NCI-H1694 (cell line): ENCODE measurements at regions not wholly inside any gene's neighbourhood (a gene's known extent, or its start where the extent isn't known, plus 50 kb on each side); places are given as distances from the start of the nearest gene placed in this dataset.
A peak's percentile ranks its signal among the peaks of the same experiment; 100 is the strongest.
"Not testable (repeated sequence)": the region's sequence is repeated elsewhere in the genome, so short reads cannot be mapped to it uniquely, and the experiment has no call there.

Experiments
- DNase-seq: peaks from one replicate; lab custom pipeline; 2025; lab: John Stamatoyannopoulos, UW

DNA sequence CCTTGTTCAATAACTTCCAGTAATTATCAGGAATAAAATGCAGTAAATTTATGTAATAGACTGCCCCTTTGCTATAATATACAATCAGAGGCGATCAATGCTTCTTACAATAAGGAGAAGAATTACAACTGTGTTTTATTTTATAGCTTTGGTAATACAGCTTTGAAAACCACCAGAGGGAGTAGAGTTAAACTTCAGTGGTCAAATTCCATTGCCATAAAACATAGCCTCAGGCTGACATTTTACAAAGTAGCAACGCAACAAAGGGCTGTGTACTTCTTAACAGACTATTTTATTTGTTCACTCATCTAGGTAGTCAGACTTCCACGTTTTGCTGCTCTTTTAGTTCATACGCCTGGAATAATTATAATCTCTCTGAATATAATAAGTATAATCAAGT, 58.5 kb downstream of the TEX13C start:
- no peak for DNase-seq

DNA sequence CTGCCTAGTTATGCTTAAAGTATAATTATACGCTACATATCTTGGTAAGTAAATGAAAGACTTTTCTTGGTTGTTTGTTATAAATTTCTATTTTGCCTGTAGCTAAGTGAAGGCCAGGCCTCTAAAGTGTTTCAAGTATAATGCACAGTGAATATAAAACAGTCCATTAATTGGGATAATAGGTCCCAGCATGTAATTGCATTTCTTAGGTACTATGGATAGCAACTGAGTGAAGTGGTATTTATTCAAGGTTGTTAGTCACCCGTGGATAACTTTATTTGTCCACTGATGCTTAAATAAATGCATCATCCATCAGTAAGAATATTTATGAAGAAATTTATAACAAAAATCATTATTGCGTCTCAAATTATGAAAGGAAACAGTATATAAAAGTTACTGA, 59.1 kb downstream of the TEX13C start:
- no peak for DNase-seq

DNA sequence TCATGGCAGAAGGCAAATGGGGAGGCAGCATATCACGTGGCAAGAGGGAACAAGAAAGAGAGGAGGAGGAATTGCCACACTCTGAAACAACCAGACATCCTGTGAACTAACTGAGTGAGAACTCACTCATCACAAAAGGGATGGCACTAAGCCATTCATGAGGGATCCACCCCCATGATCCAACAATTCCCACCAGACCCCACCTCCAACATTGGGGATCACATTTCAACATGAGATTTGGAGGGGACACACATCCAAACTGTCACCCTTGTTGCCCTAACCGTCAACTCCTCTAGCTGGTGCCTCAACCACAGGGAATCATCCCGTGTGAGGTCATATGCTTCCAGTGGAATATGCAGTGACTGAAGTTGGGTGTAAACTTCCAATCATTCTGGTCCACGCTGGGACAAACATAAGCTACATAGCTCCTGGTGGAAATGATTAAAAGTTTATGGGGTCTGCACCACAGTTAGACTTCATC, 62.5 kb downstream of the TEX13C start:
- DNase-seq = no peak

DNA sequence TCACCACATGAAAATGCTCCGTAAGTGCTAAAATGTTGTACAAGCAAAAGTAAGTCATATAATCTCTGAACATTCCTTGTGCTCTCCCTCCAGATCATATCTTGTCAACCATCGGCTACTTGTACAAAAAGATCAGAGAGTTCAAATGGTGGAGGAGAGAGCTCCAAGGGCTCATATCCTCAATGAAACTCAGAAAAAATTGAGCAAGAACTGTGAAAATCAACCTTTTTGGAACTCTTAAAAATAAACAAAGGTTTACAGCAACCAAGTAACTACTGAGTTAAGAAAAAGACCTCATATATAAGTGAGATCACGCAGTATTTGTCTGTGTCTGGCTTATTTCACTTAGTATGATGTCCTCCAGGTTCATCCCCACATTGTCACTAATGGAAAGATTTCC, 63.2 kb downstream of the TEX13C start:
- no peak for DNase-seq

DNA sequence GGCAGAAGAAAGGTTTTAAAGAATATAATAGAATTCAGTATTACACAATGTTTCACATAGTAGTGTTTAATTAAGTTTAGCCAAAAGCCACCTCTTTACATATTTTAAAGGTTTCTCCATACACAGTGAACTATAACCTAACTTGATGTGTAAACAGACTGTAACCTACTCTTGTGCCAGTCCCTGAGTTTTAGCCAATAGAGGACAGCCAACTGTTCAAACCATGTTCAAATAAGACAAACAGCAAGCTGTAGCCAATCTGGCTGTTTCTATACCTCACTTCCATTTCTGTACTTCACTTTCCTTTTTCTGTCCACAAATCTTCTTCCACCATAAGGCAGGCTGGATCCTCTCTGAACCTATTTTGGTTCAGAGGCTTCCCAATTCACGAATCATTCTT, 65.2 kb downstream of the TEX13C start:
- no peak for DNase-seq

DNA sequence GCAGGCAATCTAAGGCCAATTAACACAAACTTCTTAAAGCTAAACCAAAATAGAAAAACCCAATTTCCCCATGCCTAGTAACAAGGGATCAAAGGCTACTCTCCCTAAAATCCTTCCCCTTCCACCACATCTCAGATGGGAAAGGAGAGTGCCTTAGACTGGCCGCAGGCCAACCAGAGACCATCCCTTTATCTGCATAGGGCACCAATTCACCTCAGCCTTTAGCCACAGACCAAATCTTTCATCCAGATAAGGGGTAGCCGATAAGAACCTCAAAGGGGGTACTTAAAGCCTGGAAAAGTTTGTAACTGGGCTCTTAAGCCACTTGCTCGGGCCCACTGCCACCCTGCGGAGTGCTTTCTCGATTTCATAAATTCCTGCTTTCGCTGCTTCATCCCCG, 68.3 kb downstream of the TEX13C start:
- DNase-seq = no peak

DNA sequence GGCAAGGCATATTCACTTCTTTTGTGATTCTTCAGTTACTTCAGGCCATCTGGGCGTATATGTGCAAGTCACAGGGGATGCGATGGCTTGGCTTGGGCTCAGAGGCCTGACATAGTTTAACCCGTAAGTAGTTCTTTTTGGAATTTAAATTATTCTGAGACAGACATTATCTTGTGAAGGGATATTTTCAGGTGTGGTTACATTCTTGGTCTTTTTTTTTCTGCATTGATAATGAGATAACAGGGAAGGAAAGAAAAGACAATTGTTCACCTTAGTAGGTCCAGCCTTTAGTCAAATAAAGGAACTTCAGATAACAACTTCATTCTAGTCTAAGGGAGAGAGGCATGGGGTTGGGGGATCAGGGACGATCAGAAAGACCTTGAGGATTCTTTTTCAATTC, 74.8 kb downstream of the TEX13C start:
- no peak for DNase-seq

DNA sequence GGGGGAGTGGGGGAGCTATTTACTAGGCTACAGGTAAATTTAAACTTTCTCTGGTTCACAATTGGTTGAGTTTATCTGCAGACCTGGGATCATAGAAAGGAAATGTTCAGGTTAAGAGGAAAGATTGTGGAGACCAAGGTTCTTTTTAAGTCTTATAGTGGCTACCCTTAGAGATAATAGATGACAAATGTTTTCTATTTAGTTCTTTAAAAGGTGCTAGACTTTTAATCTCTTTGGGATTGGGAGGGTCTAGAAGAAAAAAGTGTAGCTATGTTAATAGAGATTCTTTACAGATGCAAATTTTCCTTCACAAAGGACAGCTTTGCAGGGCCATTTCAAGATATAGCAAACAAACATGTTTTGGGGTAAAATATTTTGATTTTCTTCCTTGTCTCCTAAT, 76.0 kb downstream of the TEX13C start:
- DNase-seq = no peak

DNA sequence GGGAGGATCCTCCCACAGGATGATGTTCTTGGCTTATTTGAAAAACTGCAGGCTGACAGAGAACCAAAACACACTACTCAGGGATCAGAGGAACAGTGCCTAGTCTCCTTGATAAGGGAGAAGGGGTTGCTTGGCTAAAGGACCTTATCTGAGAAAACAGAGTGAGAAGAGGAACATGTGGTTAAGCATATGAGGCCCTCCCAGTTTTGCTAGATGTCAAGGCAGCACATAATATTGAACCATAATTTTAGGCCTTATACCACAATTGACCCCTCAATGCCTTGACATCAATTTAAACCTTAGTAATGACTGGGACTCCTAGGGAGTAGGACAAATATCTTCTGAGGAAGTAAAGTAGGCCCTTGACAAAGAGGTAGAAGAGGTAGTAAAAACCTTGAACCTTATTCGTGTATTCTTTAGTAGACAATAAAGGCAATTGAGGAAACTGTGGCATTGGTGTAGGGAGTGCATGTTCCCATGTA, 79.3 kb downstream of the TEX13C start:
- no peak for DNase-seq

DNA sequence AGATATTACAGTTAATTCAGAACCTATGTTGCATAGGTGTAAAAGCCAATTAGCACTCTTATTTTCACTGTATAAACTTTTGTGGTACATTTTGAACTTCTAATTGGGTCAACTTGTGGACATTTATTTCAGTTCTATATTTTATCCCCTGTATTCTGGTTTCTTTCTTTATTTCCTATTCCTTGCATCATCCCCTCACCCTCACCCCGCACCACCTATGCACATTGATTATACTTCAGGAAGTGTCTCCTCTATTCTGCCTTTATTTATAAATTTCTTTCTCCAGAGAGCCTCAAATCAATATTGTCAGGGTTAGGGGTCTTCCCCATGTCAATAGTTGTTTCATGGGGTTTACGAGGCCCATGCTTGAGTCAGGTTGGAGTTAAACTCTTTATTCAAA, 83.1 kb downstream of the TEX13C start:
- no peak for DNase-seq

DNA sequence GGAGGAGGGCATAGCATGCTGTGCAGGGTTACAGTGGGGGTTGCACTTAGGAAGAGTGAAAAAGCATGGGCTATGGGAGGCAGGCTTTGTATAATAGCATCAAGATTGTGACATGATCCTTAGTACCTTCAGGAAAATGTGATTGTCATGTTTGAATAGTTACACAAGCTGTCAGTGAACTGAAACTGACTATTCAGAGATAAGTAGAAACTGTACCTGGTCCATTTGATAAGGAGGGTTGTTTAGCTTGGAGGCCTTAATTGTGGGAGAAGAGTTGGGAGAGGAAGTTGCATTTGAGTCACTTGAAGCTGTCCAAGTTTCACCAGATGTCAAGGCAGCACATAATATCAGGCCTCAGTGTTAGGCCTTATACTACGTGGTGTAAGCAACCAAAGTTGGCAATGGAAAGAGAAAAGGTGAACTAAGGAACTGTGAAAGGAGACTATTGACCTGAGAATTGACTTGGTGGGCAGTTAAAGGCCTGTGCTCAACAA, 85.0 kb downstream of the TEX13C start:
- DNase-seq = no peak

DNA sequence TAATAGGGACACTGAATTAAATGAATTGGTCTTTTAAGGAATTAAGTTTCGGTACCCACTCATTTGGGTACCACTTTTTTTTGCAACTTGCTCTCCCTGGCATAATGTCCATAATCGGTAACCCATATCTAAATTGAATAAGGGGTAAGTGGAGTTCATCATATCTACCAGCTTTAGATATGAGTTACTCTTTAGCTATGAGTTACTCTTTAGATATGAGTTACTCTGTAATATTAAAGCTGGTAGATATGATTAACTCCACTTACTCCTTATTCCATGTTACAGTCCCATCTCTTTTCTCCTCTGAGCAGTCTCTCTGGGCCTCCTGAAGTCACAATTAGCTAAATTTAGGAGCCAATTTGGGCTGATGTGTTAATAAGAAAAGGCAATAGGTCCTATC, 85.7 kb downstream of the TEX13C start:
- no peak for DNase-seq

DNA sequence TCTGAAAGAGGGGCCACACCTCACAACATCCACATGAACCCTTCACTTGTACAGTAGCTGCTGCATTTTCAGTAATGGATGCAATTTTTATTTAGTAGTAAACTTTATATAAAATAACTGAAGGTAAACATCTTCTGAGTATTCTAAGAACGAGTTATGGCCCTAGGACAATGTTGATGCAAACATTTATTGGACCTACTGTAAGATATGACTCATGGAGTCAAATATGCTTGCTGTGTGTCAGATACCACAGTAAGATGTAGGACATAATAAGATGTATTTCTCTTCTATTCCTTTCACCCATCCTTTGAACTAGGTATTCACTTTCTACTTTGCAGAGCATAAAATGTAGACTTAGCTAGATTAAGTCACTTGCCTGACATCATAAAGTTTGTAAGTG, 87.6 kb downstream of the TEX13C start:
- DNase-seq = no peak

DNA sequence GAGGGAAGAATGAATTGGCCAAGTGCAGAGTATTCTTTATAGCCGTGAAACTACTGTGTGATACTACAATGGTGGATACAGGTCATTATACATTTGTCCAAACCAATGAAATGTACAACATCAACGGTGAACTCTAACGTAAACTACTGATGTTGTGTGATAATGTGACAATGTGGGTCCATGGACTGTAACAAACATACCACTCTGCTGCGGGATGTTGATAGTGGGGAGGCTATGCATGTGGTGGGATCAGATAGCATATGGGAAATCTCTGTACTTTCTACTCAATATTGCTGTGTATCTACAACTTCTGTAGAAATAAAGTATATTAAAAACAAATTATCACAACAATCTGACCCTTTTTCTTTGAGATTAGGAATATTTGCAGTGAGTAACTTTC, 101.1 kb downstream of the TEX13C start:
- no peak for DNase-seq

DNA sequence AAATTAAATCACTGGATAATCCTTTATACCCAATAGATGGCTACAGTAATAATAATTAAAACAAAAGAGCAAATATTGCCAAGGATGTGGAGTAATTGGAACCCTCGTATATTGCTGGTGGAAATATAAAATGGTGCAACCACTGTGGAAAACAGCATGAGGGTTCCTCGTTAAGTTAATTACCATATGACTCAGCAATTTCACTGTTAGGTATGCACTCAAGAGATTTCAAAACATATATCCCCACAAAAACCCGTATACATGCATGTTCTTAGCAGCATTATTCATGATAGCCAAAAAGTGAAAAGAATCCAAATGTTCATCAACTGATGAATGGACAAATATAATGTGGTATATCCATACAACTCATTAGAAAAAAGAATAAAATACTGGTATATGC, 103.3 kb downstream of the TEX13C start:
- no peak for DNase-seq

DNA sequence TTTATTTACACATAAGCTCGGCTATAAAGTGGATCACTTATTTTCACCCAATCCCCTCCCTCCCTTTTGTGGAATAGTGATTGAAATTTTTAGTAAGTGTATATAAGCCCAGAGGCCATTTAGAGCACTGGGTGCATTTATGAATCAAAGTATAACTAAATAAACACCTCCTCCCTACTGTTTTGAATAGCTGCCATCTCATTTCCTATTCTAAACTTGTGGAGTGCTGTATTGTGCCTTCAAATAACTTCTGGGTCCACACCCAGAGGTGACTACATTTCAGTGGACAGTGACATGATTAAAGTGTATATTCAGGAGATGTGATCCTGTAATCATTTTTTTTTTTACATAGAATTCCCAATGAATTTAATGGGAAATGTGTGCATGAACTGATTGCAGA, 104.9 kb downstream of the TEX13C start:
- no peak for DNase-seq

DNA sequence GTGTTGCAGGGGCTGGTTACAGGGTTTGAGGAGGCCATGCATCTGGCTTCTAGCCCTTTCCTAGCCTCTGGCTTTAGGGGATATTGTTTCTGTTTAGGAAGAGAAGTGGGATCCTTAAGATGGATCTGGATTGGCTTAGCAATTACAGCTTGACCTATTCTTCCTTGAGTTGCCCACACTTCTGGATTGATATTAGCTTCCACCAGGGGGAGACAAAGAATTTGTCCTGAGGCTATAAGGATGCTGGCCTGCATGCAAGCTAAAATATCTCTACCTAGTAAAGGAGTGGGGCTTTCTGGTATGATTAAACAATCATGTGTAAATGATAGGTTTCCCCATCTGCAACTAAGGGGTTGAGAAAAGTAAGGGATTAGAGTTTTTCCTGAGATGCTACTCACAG, 117.2 kb downstream of the TEX13C start:
- DNase-seq = peak; percentile 10

DNA sequence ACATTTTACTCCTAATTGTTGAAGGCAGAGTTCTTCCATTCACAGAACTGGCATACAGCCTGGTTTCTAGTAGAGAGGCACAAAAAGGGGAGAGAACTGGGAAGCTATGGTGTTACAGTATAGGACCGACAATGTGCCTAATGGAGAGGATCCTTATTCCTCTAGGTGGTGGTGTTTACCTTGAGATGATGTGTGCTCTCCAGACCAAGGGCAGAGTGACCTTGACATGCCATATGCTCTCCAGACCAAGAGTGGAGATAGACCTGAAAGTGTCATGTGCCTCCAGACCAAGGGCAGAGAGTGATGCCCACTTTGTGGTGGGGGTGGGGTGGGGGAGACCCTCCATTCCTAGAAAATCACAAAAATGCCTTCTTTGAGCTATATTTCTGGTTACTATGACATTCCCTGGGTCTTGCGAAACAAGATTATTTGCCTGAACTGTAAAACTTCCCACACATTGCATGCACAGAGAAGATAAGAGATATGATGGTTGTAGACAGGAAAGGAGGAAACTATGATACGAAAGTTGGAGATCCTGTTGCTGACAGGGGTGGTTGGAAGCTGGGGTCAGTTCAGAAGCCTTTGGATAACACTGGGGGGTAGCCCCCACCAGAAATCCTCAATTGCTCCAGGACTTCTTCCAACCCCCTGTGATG, 119.7 kb downstream of the TEX13C start:
- no peak for DNase-seq

DNA sequence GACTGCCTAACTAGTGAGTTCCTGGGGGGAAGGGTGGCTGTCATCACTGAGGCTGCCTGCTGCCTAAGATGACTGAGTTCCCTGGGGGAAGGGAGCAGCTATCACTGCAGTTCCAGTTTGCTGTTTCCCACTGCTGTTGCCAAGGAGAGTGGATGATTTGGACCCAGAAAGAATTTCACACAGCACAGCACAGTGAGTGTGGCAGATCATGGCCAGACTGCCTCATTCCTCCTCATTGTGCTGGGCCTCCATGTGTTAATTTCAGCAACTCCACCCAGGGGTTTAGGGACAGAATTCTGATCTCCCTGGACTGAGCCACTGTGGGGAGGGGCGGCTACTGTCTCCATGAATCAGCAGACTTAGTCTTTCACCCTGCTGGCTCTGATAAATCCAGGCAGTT, 125.0 kb downstream of the TEX13C start:
- DNase-seq = no peak

DNA sequence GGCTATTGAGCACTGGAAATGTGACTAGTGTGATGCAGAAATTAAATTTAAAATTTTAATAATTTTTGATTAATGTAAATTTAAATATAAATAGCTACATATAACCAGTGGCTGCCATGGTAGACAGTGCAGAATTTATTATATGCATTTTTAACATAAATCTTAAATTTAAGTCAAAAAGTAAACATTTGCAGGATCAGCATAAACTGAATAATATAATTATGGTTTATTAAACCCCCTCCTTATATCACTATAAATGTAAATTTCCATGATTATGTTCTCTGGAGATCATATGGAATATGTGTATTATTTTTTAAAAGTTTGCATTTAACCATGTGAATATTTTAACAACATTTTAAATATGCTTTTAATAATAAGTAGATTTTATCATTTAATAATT, 155.8 kb downstream of the TEX13C start:
- no peak for DNase-seq

DNA sequence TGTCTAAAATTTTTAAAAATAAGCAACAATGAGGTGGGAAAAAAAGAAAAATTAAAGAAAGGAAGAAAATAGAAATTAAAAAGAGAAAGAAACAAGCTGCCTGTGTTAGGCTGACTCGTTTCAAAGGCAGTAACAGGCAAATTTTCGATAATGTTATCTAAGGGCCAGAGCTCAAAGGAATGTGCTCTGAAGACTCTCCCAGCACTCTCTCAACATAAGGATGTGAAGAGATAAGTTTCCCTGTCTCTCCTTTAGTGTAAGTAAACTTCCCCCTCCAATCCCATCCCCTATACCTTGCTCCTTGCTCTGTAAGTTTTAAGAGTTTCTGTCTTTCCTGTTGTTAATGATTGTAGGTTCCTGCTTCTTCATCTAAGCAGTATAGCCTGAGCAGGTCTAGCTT, 172.8 kb downstream of the TEX13C start:
- DNase-seq = no peak

DNA sequence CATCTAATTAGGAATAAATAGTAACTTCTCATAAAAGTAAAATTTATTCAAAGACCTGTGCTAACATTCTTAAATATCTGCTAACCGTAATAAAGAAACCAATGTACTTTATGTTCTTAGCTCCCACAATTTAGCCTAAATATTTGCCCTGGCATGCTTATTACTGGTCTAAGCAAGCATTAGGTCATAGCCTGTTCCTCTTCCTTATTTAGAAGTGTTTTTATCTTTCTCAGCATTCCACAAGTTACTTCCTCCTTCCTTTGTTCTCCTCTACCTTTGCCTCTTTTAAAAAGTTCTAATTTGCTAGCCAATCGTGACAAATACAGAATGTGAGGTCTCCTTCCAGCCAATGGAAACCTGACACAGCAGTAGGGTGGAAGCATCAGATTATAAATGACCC, 173.3 kb downstream of the TEX13C start:
- not testable (repeated sequence) for DNase-seq

DNA sequence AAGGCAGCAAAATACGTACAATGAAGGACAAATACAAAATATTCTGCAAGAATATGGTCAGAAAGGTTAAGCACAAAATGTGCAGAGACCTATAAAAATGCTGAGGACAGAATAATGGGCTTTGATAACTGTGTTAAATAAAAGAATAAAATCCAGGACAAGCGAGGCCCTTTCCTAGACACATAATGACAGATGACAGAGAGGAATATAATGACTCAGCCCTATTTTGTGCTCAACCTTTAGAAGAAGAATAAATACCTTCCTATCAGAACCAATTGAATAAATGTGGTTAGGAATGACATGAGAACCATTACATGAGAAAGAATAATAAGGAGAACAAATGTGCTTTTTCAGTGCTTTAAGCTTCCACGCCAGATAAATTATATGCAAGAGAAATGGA, 178.0 kb downstream of the TEX13C start:
- DNase-seq = no peak

DNA sequence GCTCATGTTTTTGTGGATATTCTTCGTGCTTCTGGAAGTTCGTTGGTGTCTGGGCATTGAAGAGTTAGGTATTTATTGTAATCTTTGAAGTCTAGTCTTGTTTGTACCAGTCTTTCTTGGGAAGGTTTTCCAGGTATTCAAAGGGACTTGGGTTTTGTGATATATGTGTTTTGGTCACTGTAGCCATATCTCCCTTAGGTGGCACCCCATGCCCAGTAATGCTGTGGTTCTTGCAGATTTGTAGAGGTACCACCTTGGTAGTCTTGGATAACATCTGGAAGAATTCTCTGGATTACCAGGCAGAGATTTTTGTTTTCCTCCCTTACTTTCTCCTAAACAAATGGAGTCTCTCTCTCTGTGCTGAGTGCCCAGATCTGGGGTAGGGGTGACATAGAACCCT, 184.1 kb downstream of the TEX13C start:
- DNase-seq = no peak
